ENCODE measurements at regions not wholly inside any gene's neighbourhood (a gene's known extent, or its start where the extent isn't known, plus 50 kb on each side); places are given as distances from the start of the nearest gene placed in this dataset.

DNA sequence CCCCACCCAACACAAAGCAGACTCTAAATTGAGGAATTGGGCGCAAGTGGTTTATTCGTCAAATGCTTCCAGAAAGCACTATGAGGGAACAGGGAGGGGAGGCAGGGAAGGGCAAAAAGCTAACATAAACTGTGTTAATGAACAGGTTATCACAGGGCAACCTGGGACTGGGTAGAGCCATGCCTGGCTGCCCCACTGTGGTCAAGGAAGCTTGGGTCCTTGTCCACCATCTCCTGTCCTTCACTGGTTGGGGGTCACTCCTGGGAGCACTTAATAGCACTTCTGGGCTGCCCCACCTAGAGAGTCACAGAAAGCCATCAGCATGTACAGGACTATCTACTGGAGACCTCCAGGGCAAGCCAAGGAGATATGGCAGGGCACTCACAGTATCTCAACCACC, 102.3 kb downstream of the LINC00237 start:
- no peak for TF ChIP-seq ETS2 (tag; IDR thresholded peaks at IDR 0.05; ENCODE audit: borderline replicate concordance, poor library complexity, severe bottlenecking)
- TF ChIP-seq, protein P1, sequence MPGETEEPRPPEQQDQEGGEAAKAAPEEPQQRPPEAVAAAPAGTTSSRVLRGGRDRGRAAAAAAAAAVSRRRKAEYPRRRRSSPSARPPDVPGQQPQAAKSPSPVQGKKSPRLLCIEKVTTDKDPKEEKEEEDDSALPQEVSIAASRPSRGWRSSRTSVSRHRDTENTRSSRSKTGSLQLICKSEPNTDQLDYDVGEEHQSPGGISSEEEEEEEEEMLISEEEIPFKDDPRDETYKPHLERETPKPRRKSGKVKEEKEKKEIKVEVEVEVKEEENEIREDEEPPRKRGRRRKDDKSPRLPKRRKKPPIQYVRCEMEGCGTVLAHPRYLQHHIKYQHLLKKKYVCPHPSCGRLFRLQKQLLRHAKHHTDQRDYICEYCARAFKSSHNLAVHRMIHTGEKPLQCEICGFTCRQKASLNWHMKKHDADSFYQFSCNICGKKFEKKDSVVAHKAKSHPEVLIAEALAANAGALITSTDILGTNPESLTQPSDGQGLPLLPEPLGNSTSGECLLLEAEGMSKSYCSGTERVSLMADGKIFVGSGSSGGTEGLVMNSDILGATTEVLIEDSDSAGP (CRISPR knock-in tag; IDR thresholded peaks at IDR 0.05): no peak
- TF ChIP-seq, protein P2, sequence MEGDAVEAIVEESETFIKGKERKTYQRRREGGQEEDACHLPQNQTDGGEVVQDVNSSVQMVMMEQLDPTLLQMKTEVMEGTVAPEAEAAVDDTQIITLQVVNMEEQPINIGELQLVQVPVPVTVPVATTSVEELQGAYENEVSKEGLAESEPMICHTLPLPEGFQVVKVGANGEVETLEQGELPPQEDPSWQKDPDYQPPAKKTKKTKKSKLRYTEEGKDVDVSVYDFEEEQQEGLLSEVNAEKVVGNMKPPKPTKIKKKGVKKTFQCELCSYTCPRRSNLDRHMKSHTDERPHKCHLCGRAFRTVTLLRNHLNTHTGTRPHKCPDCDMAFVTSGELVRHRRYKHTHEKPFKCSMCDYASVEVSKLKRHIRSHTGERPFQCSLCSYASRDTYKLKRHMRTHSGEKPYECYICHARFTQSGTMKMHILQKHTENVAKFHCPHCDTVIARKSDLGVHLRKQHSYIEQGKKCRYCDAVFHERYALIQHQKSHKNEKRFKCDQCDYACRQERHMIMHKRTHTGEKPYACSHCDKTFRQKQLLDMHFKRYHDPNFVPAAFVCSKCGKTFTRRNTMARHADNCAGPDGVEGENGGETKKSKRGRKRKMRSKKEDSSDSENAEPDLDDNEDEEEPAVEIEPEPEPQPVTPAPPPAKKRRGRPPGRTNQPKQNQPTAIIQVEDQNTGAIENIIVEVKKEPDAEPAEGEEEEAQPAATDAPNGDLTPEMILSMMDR (IDR thresholded peaks at IDR 0.05 in 2 of 3, conservative IDR thresholded peaks at IDR 0.05 in 1 of 3; ENCODE audit: insufficient read depth in 2 of 3, low read depth in 1 of 3, low read length in 3 of 3): no peak

Data from K562 (cell line).